ENCODE measurements at regions not wholly inside any gene's neighbourhood (a gene's known extent, or its start where the extent isn't known, plus 50 kb on each side); places are given as distances from the start of the nearest gene placed in this dataset.

DNA sequence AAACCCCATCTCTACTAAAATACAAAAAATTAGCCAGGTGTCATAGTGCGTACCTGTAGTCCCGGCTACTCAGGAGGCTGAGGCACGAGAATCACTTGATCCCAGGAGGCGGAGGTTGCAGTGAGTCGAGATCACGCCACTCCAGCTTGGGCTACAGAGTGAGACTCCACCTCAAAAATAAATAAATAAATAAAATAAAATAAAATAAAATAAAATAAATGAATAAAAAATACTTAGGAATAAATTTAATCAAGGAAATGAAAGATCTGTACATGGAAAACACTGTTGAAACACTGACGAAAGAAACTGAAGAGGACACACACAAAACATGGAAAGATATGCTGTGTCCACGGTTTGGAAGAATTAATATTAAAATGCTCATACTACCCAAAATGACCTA is 56.5 kb upstream of the ASPRV1 start:
- Histone ChIP-seq H3K27me3 (no peaks in the 10 kb centered on the region), H3K36me3 (replicated peaks; ENCODE audit: insufficient read depth, low read depth) (no peaks in the 10 kb centered on the region), H3K9me3 (ENCODE audit: low read depth) (no peaks in the 10 kb centered on the region), H3K4me2 (no peak overlapping the region), H3K79me2 (no peaks in the 10 kb centered on the region), H4K20me1 (ENCODE audit: insufficient read depth, poor library complexity, severe bottlenecking) (no peaks in the 10 kb centered on the region), H3K4me3 (no peak overlapping the region), H3K27ac (no peak overlapping the region), H3K9me2 (replicated peaks; ENCODE audit: insufficient read depth) (no peaks in the 10 kb centered on the region), H3K4me1 (ENCODE audit: insufficient read depth) (no peaks in the 10 kb centered on the region), H2AFZ (no peak overlapping the region)
- no peak for DNase-seq (ENCODE audit: low spot score)
- TF ChIP-seq, protein P1, sequence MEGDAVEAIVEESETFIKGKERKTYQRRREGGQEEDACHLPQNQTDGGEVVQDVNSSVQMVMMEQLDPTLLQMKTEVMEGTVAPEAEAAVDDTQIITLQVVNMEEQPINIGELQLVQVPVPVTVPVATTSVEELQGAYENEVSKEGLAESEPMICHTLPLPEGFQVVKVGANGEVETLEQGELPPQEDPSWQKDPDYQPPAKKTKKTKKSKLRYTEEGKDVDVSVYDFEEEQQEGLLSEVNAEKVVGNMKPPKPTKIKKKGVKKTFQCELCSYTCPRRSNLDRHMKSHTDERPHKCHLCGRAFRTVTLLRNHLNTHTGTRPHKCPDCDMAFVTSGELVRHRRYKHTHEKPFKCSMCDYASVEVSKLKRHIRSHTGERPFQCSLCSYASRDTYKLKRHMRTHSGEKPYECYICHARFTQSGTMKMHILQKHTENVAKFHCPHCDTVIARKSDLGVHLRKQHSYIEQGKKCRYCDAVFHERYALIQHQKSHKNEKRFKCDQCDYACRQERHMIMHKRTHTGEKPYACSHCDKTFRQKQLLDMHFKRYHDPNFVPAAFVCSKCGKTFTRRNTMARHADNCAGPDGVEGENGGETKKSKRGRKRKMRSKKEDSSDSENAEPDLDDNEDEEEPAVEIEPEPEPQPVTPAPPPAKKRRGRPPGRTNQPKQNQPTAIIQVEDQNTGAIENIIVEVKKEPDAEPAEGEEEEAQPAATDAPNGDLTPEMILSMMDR (IDR thresholded peaks at IDR 0.05; ENCODE audit: poor library complexity): no peak
- TF ChIP-seq EZH2phosphoT487 (IDR thresholded peaks at IDR 0.05; ENCODE audit: low read depth, severe bottlenecking, unreplicated experiment): no peak
- no peak for TF ChIP-seq EZH2 (IDR thresholded peaks at IDR 0.05; ENCODE audit: borderline replicate concordance)
- WGBS (ENCODE audit: low lambda C conversion rate, missing lambda C conversion rate): 91% methylated on average over 8 of the region's 8 CpGs

DNA sequence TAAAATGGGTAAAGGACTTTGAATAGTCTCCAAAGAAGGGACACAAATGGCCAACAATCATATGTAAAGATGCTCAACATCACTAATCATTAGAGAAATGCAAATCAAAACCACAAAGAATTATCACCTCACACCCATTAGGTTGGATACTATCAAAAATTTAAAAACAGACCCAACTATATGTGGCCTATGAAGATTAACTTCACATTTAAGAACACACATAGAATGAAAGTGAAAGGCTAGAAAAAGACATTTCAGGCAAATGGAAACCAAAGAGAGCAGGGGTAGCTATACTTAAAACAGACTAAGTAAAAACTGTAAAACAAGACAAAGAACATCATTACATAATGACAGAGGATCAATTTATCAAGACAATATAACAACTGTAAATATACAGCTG is 53.5 kb upstream of the ASPRV1 start:
- Histone ChIP-seq H3K4me3 (no peak overlapping the region), H3K9me2 (replicated peaks; ENCODE audit: insufficient read depth) (no peaks in the 10 kb centered on the region), H3K36me3 (replicated peaks; ENCODE audit: insufficient read depth, low read depth) (no peaks in the 10 kb centered on the region), H3K27ac (no peak overlapping the region), H3K9me3 (ENCODE audit: low read depth) (no peaks in the 10 kb centered on the region), H3K27me3 (no peaks in the 10 kb centered on the region), H2AFZ (no peak overlapping the region), H3K79me2 (no peaks in the 10 kb centered on the region), H3K4me2 (no peak overlapping the region), H3K4me1 (ENCODE audit: insufficient read depth) (no peaks in the 10 kb centered on the region), H4K20me1 (ENCODE audit: insufficient read depth, poor library complexity, severe bottlenecking) (no peaks in the 10 kb centered on the region)
- TF ChIP-seq EZH2phosphoT487 (IDR thresholded peaks at IDR 0.05; ENCODE audit: low read depth, severe bottlenecking, unreplicated experiment): no peak
- no peak for TF ChIP-seq EZH2 (IDR thresholded peaks at IDR 0.05; ENCODE audit: borderline replicate concordance)
- TF ChIP-seq, protein P1 (IDR thresholded peaks at IDR 0.05; ENCODE audit: poor library complexity): no peak
- DNase-seq (ENCODE audit: low spot score): no peak

DNA sequence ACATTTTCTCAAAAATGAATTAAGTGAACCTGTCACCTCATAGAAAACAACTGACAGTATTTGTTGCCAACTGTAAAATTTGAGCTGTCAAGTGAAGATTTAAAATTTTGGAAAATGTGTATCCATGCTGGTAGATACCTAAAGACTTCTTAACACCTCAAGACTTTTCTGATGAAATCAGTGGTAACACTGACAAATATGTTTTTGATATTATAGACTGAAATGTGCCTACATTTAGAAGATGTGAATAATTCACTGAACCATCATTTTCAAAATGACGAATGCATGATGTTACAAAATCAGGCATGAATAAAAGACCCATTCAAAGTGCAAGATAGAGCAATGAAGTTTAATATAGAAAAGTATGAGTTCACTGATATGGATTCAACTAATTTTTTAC is 51.5 kb upstream of the ASPRV1 start:
- TF ChIP-seq, protein P1 (IDR thresholded peaks at IDR 0.05; ENCODE audit: poor library complexity): no peak
- TF ChIP-seq EZH2 (IDR thresholded peaks at IDR 0.05; ENCODE audit: borderline replicate concordance) (no peak), EZH2phosphoT487 (IDR thresholded peaks at IDR 0.05; ENCODE audit: low read depth, severe bottlenecking, unreplicated experiment) (no peak)

DNA sequence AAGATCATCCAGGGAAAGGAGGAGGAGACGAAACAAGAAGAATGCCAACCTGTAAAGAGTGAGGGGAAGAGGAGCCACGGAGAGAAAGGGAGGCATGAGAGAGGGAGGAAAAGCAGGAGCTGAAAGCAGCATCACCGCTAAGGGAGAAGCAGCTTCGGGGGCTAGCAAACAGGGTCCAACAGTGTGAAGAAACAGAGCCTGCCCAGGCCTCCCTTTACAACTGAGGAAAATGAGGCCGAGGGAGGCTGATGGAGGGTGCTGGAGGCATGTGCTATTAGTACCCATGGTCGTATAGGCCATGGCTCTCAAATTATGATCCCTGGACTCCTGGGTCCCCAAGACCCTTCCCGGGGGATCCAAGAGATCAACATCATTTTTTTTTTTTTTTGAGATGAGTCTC is 50.4 kb upstream of the ASPRV1 start:
- H2AFZ ChIP-seq: no peak overlapping the region
- H3K4me3 ChIP-seq: no peak overlapping the region
- no peaks in the 10 kb centered on the region for H3K36me3 ChIP-seq (replicated peaks; ENCODE audit: insufficient read depth, low read depth)
- no peaks in the 10 kb centered on the region for H3K79me2 ChIP-seq
- no peaks in the 10 kb centered on the region for H3K27me3 ChIP-seq
- no peaks in the 10 kb centered on the region for H3K9me3 ChIP-seq (ENCODE audit: low read depth)
- TF ChIP-seq, protein P1 (IDR thresholded peaks at IDR 0.05; ENCODE audit: poor library complexity): no peak
- no peak for TF ChIP-seq EZH2 (IDR thresholded peaks at IDR 0.05; ENCODE audit: borderline replicate concordance)
- no peak for TF ChIP-seq EZH2phosphoT487 (IDR thresholded peaks at IDR 0.05; ENCODE audit: low read depth, severe bottlenecking, unreplicated experiment)
- no peaks in the 10 kb centered on the region for H4K20me1 ChIP-seq (ENCODE audit: insufficient read depth, poor library complexity, severe bottlenecking)
- no peak overlapping the region for H3K4me2 ChIP-seq
- H3K9me2 ChIP-seq (replicated peaks; ENCODE audit: insufficient read depth): no peaks in the 10 kb centered on the region
- no peak for DNase-seq (ENCODE audit: low spot score)
- H3K4me1 ChIP-seq (ENCODE audit: insufficient read depth): peaks cover 6% of the 10 kb centered on the region
- no peak overlapping the region for H3K27ac ChIP-seq
- WGBS (ENCODE audit: low lambda C conversion rate, missing lambda C conversion rate): 98% methylated on average over 7 of the region's 7 CpGs

More for the DNA sequence above, 51.5 kb upstream of the ASPRV1 start:
- Histone ChIP-seq H3K27ac (no peak overlapping the region), H3K79me2 (no peaks in the 10 kb centered on the region), H3K4me2 (no peak overlapping the region), H3K9me2 (replicated peaks; ENCODE audit: insufficient read depth) (no peaks in the 10 kb centered on the region), H3K36me3 (replicated peaks; ENCODE audit: insufficient read depth, low read depth) (no peaks in the 10 kb centered on the region), H2AFZ (no peak overlapping the region), H3K4me3 (no peak overlapping the region), H3K27me3 (no peaks in the 10 kb centered on the region), H4K20me1 (ENCODE audit: insufficient read depth, poor library complexity, severe bottlenecking) (no peaks in the 10 kb centered on the region), H3K4me1 (ENCODE audit: insufficient read depth) (peaks cover 6% of the 10 kb centered on the region), H3K9me3 (ENCODE audit: low read depth) (no peaks in the 10 kb centered on the region)
- DNase-seq (ENCODE audit: low spot score): no peak
- 100% methylated on average over 1 of the region's 1 CpG for WGBS (ENCODE audit: low lambda C conversion rate, missing lambda C conversion rate)

All from hepatocyte (in vitro differentiated cells).